CD4-positive, alpha-beta T cell treated with Interferon gamma for 1 hour (primary cell): ENCODE measurements at regions not wholly inside any gene's neighbourhood (a gene's known extent, or its start where the extent isn't known, plus 50 kb on each side); places are given as distances from the start of the nearest gene placed in this dataset.

ENCODE experiments used
- DNase-seq: peaks from one replicate; pipeline ENCODE4 v3.0.0-alpha.2; 2020

DNA sequence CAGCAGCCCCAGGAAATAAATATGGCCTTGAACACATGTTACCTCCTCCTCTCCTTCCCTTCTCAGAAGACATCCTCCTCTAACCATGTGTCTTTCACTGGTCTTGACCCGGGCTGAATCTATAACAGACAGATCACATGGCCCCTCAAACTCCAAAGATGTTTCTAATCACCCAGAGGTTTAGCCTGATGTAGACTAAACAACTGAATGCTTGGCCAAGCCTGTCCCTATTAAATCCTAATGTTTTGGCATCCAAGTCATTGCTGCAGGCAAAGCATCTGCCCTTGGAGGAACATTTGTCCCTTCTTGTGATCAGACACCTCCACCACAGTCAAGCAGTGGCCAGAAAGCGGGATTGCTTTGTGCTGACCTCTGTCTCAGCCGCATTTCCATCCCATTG is 65.5 kb downstream of the ANKRD60 start:
- no peak for DNase-seq

- DNase-seq, result no peak
These were observed 67.3 kb downstream of the ANKRD60 start for GRCh38 chr20:58161192-58161591.

DNA sequence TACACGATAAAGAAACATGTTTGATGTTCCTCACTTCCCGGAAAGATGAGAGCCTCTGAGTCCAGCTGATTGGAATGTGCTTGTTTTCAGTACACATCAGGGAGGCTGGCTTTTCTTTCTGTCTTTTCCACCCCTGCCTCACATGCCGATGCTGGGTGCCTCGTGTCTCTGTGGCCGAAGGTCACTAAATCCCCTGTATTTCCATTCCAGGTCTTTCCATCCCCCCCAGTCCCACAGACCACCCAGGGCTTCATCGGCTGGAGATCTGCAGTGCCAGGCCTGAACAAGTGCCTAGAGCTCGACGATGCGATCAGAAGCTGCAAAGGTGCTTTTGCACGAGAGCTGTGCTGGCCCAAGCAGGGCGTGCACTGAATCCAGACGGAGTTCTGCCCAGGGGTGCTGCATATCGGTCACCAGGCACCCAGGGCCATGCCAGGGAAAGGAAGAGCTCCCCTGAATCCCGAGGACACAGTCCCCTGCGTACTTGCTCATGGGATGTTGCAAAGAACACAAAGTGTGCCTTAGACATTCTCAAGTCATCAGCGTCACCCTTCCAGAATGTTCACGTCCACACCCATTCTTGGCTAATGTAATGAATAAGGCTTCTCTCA is 67.9 kb downstream of the ANKRD60 start:
- no peak for DNase-seq

DNA sequence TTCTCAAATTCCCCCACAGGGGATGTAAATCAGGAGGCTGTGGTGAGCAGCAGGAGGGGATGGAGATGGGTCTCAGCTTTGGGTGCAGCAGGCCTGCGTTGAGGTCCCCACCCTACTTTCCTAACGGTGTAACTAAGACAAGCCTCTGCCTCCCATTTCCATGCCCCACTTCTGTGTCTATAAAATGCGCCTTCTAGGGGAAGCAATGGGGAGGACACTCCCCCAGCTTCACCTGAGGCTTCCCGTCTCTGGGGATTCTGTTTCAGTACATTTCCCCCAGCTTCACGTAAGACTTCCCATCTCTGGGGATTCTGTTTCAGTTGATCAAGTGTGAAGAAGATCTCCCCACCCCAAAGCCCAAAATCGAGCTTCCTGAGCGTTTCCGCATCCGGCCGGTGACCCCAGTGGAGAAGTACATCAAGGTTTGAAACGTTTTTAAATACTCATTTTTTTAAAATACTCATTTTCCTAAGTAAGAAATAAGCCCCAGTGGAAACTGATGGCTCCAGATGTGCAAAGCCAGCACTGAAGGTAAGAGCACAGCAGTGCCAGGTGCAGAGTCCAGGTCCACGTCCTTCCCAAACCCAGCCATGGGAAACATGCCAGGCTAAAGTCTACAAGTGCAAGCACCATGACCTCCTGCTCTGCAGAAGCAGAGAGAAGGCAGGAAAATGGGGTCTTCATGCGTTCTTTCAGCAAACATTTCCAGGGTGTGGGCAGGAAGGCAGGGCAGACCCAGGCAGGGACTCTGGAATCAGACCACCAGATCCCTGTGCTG is 73.1 kb downstream of the ANKRD60 start:
- DNase-seq, result no peak

GRCh38 chr20:58154113-58154512 is 74.3 kb downstream of the ANKRD60 start:
- DNase-seq, result no peak

- DNase-seq, result no peak
These were observed 75.3 kb downstream of the ANKRD60 start for GRCh38 chr20:58153121-58153520.

- DNase-seq, result no peak
These were observed 77.7 kb downstream of the ANKRD60 start for GRCh38 chr20:58150772-58151171.

DNA sequence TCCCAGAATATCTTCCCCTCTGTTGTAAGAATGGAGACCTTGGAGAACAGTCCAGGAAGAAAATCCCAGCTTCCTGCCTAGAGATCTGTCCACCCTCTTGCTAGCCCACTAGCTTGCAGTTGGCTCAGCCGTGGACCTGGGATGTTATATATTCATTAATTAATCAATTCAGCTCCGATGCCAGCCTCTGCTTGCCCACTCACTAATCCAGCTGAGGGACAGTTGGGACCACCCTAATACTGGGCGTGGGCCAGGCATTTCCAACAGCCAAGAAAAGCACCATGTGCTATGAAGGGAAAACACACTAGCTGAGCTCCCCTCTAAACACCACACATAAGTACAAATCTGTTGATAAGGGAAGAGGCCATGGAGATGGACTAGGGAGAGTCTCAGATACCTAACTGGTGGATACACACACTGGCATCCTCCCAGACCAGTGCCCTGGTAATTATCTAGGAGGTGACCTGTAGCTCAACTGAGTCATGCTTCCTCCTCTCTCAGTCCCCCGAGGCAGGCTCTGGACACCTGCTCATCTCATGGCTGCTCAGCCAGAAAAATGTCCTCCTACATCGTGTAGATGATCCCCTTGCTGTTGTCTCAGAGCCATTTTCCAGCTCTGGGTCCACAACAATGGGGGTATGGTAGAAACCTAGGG is 78.9 kb downstream of the ANKRD60 start:
- DNase-seq, result no peak

GRCh38 chr20:58148891-58149290 is 79.6 kb downstream of the ANKRD60 start:
- DNase-seq, result no peak

GRCh38 chr20:58147628-58148370 is 80.7 kb downstream of the ANKRD60 start:
- no peak for DNase-seq

- DNase-seq, result no peak
These were observed 81.7 kb downstream of the ANKRD60 start for GRCh38 chr20:58146746-58147140.

DNA sequence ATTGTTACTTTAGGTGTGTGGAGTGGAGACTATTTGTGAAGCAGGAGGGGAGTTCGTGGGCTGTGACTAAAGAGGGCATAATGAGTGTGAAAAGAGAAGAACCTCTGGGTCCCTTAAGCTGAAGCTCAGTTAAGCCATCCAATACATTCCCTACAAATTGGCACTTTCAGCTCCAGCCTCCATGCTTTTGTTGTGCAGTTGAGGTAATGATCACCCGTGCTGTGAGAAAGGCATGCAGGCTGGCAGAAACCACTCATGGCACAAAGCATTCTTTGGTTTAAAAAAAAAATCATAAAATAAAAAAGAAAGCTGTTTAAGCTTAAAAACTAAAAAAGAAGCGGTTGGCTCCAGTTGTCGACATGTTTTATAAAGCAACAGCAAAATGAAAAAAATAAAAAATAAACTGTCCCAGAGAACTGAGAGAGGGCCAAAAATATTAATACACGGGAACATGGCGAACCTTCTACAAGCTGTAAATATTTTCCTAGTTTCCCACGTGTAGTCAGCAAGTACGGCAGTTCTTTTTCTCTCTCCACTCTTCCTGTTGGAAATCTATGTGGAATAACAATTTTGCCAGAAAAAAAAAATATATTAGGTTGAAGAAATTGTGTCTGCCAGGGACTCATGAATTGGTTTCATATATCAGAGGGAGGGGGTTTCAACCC is 82.2 kb downstream of the ANKRD60 start:
- no peak for DNase-seq

DNA sequence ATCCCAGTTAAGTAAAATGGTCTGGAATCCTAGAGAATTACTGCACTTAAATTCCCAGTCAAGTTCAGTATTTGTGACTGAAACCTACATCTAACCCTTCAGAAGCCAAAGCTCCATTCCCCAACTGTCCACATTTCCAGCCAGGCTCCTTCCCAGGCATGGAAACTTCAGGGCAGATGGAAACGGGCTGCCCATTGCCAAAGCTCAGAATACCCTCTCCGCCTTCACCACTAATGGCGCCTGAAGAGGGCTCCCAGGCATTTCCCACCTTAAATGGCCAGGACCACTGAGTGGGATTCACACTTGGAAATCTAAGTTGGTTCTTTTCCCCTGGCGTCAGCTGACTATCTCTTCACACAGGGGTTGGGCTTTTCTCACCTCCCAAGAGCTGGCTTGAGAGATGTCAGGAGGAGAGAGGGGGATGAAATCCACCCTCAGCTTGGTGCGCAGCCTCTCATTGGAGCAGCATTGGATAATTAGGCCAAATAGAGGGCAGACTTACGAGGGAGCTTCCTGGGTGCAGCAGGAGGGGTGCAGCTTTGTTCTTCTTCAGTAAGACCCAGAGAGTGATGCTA is 82.9 kb downstream of the ANKRD60 start:
- no peak for DNase-seq

GRCh38 chr20:58144096-58144495 is 84.4 kb downstream of the ANKRD60 start:
- DNase-seq, result no peak

DNA sequence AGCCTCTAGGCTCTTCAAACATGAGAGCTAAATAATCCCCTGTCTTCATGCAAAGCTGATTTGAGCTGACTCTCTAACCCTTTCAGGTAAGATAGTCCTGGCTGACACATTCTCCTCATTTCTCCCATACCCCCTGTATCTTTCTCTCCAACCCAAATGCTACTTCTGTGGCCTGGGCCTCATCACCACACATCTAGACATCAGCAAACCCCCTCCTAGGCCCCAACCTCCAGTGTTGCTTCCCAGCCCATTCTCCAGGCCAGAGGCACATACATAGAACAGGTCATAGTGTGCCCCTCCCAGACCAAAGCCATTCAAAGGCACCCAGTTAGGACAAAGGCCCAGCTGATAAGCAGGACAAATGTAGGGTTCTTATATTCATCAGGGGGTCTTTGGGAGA is 84.9 kb downstream of the ANKRD60 start:
- DNase-seq, result no peak

GRCh38 chr20:58142843-58143185 is 85.6 kb downstream of the ANKRD60 start:
- DNase-seq, result no peak

- DNase-seq, result no peak
These were observed 86.2 kb downstream of the ANKRD60 start for GRCh38 chr20:58141971-58142842.

DNA sequence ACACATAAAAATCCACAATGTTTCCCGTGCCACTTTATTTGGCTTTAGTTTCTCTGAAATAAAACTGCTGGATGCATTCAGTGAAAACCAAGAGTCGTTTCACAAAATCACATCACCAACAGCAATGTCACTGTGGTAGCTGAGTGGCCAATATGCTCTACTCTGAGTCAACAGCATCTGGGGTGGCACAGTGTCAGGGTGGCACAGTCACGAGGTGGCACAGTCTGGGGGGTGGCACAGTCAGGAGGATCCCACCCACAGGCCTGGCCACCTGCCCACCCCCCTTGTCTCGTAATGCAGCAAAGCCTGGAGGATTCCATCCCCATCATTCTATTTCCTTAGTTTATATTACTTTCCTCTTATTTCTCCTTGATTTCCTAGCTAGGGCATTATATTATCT is 87.0 kb downstream of the ANKRD60 start:
- no peak for DNase-seq

- no peak for DNase-seq
These were observed 87.5 kb downstream of the ANKRD60 start for GRCh38 chr20:58140787-58141425.

DNA sequence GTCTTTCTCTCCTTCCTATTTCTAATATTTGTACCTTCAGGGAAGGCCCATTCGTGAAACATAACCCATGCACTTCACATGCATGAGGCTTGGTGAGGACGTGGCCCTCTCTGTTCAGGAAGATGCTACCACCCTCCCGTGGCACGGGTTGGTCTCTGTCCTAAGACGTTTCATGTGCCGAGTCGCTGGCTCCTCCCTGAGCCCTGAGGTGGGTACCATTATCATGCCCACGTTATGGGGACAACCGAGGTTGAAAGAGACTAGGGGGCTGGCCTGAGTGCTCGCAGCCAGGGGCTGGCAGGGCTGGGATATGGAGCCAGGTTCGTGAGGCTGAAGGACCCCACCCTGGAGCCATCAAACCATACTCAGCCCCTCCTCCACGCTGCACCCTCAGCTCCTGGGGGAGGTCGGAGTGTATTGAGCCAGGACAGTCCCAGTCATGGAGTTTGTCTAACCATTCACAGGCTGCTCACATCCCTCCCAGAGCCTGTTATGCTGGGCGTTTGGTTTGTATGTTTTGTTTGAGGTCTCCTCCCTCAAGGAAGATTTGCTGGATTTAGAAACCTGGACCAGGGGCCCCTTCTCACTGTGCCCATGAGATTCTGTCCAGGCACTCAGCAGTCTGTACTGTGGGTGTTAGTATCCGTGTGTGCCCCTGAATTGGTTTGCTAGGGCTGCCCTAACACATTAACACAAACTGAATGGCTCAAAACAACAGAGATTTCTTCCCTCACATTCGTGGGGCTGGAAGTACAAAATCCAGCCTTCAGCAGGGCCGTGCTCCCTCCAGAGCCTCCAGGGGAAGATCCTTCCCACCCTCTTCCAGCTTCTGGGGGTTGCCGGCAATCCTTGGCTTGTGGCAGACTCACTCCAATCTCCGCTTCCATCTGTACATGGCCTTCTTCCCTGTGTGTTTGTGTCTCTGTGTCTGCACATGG is 88.3 kb downstream of the ANKRD60 start:
- DNase-seq, result no peak
